COLO829 (cell line): ENCODE measurements at regions not wholly inside any gene's neighbourhood (a gene's known extent, or its start where the extent isn't known, plus 50 kb on each side); places are given as distances from the start of the nearest gene placed in this dataset.

Experiments
- DNase-seq: peaks from one replicate; pipeline ENCODE4 v3.0.0; 2012; ENCODE audit warnings: low spot score

GRCh38 chr5:133686566-133686965, 74.2 kb upstream of the FSTL4 start:
- DNase-seq: no peak

GRCh38 chr5:133685402-133686018, 73.2 kb upstream of the FSTL4 start:
- no peak for DNase-seq

- no peak for DNase-seq
Measured at GRCh38 chr5:133683646-133684596, 71.6 kb upstream of the FSTL4 start.

- no peak for DNase-seq
Measured at GRCh38 chr5:133682451-133682850, 70.1 kb upstream of the FSTL4 start.

GRCh38 chr5:133681896-133682295, 69.6 kb upstream of the FSTL4 start:
- DNase-seq: no peak

- no peak for DNase-seq
Measured at GRCh38 chr5:133680830-133681565, 68.7 kb upstream of the FSTL4 start.

GRCh38 chr5:133679534-133679933, 67.2 kb upstream of the FSTL4 start:
- no peak for DNase-seq

GRCh38 chr5:133675376-133676154, 63.2 kb upstream of the FSTL4 start:
- DNase-seq: no peak

GRCh38 chr5:133670336-133670735, 58.0 kb upstream of the FSTL4 start:
- DNase-seq: no peak

GRCh38 chr5:133669472-133669871, 57.1 kb upstream of the FSTL4 start:
- no peak for DNase-seq

GRCh38 chr5:133668458-133668857, 56.1 kb upstream of the FSTL4 start:
- DNase-seq: no peak

- no peak for DNase-seq
Measured at GRCh38 chr5:133667217-133667616, 54.9 kb upstream of the FSTL4 start.

GRCh38 chr5:133665571-133665970, 53.2 kb upstream of the FSTL4 start:
- DNase-seq: no peak

GRCh38 chr5:133664422-133664821, 52.1 kb upstream of the FSTL4 start:
- peak; percentile 75 for DNase-seq

- DNase-seq: no peak
Measured at GRCh38 chr5:133663397-133664054, 51.2 kb upstream of the FSTL4 start.

GRCh38 chr5:133662578-133662977, 50.2 kb upstream of the FSTL4 start:
- DNase-seq: no peak
